ENCODE measurements at regions not wholly inside any gene's neighbourhood (a gene's known extent, or its start where the extent isn't known, plus 50 kb on each side); places are given as distances from the start of the nearest gene placed in this dataset.

DNA sequence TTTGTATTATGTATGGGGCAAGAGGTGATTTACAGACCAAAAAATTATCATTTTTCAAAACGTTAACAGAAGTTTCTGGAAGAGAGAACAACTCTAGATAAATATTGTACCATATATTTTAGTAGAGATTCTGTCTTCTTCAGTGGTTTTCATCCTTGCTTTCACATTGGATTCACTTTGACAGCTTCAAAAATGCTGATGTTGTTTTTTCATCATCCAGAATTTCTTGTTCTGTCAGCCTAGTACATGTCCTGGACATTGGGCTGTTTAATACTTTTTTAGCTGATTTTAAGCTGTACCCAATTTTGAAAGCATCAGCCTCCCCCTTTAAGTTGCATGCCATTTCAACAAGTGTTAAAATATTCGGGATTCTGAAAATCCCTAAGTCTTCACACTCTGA lies 711.3 kb upstream of the LRATD1 start:
- POLR2A ChIA-PET, result no interaction called here

GRCh38 chr2:13923823-13924222 lies 708.7 kb upstream of the LRATD1 start:
- ATAC-seq (no peak), DNase-seq (ENCODE audit: low spot score) (no peak)
- peaks cover 9% of the 10 kb centered on the region for H3K4me1 Mint-ChIP-seq
- no peak overlapping the region for H3K27ac Mint-ChIP-seq
- POLR2A ChIA-PET, result no interaction called here
- no peaks in the 10 kb centered on the region for H3K36me3 Mint-ChIP-seq
- no peak overlapping the region for H3K4me3 Mint-ChIP-seq
- CTCF ChIA-PET, result no interaction called here
- H3K27me3 Mint-ChIP-seq (ENCODE audit: low read depth), result no peaks in the 10 kb centered on the region
- peaks cover 25% of the 10 kb centered on the region for H3K9me3 Mint-ChIP-seq
- TF ChIP-seq CDX4 (CRISPR knock-in tag; IDR thresholded peaks at IDR 0.05; ENCODE audit: borderline replicate concordance), result no peak
- TF ChIP-seq, protein P1, sequence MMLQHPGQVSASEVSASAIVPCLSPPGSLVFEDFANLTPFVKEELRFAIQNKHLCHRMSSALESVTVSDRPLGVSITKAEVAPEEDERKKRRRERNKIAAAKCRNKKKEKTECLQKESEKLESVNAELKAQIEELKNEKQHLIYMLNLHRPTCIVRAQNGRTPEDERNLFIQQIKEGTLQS (CRISPR knock-in tag; conservative IDR thresholded peaks at IDR 0.05), result no peak
- TF ChIP-seq PREB (CRISPR knock-in tag; IDR thresholded peaks at IDR 0.05; ENCODE audit: borderline replicate concordance), result no peak
- TF ChIP-seq TP53 (CRISPR knock-in tag; IDR thresholded peaks at IDR 0.05), result no peak
- TF ChIP-seq GABPB1 (CRISPR knock-in tag; IDR thresholded peaks at IDR 0.05), result no peak
- no peak for TF ChIP-seq ZNF671 (CRISPR knock-in tag; IDR thresholded peaks at IDR 0.05)
- TF ChIP-seq FOXP1 (CRISPR knock-in tag; IDR thresholded peaks at IDR 0.05; ENCODE audit: borderline replicate concordance), result no peak
- TF ChIP-seq ZNF396 (CRISPR knock-in tag; IDR thresholded peaks at IDR 0.05; ENCODE audit: borderline replicate concordance), result no peak

More for the DNA sequence above, 711.3 kb upstream of the LRATD1 start:
- no peak for TF ChIP-seq ZNF263 (CRISPR knock-in tag; IDR thresholded peaks at IDR 0.05; ENCODE audit: low read depth)
- no peak for TF ChIP-seq PREB (CRISPR knock-in tag; IDR thresholded peaks at IDR 0.05; ENCODE audit: borderline replicate concordance)
- TF ChIP-seq ETV6 (CRISPR knock-in tag; IDR thresholded peaks at IDR 0.05), result no peak
- no peak for TF ChIP-seq KAT7 (CRISPR knock-in tag; IDR thresholded peaks at IDR 0.05; ENCODE audit: borderline replicate concordance)
- TF ChIP-seq, protein P2, sequence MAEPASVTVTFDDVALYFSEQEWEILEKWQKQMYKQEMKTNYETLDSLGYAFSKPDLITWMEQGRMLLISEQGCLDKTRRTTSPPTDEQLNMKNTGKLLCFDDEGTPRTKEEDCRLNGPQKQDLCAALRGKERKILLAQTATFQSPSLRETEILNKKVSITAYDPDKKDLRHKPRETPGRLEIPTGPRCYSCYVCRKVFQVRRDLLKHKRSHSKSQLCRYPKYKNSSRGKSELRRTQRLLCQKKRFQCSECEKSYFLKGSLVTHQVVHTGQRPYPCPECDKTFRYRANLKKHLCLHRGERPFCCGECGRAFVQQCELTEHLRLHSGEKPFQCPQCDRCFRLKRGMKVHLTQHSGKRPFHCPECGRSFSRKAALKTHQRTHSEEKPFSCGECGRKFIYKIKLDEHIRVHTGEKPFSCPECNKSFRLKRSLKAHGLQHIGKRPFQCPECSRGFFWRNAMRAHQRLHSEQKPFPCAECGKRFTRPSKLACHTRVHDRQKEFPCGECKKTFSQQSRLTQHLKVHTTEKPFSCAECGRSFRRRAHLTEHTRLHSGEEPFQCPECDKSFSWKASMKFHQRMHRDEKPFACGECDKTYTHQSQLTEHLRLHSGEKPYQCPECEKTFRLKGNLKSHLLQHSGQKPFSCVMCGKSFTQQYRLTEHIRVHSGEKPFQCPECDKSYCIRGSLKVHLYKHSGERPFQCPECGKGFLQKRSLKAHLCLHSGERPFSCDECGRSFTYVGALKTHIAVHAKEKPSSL (CRISPR knock-in tag; conservative IDR thresholded peaks at IDR 0.05), result no peak
- TF ChIP-seq, protein P3, sequence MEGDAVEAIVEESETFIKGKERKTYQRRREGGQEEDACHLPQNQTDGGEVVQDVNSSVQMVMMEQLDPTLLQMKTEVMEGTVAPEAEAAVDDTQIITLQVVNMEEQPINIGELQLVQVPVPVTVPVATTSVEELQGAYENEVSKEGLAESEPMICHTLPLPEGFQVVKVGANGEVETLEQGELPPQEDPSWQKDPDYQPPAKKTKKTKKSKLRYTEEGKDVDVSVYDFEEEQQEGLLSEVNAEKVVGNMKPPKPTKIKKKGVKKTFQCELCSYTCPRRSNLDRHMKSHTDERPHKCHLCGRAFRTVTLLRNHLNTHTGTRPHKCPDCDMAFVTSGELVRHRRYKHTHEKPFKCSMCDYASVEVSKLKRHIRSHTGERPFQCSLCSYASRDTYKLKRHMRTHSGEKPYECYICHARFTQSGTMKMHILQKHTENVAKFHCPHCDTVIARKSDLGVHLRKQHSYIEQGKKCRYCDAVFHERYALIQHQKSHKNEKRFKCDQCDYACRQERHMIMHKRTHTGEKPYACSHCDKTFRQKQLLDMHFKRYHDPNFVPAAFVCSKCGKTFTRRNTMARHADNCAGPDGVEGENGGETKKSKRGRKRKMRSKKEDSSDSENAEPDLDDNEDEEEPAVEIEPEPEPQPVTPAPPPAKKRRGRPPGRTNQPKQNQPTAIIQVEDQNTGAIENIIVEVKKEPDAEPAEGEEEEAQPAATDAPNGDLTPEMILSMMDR (IDR thresholded peaks at IDR 0.05), result no peak
- no peak for TF ChIP-seq ZNF138 (CRISPR knock-in tag; conservative IDR thresholded peaks at IDR 0.05)
- no peak for TF ChIP-seq SMAD3 (CRISPR knock-in tag; IDR thresholded peaks at IDR 0.05; ENCODE audit: borderline replicate concordance)
- TF ChIP-seq, protein P4, sequence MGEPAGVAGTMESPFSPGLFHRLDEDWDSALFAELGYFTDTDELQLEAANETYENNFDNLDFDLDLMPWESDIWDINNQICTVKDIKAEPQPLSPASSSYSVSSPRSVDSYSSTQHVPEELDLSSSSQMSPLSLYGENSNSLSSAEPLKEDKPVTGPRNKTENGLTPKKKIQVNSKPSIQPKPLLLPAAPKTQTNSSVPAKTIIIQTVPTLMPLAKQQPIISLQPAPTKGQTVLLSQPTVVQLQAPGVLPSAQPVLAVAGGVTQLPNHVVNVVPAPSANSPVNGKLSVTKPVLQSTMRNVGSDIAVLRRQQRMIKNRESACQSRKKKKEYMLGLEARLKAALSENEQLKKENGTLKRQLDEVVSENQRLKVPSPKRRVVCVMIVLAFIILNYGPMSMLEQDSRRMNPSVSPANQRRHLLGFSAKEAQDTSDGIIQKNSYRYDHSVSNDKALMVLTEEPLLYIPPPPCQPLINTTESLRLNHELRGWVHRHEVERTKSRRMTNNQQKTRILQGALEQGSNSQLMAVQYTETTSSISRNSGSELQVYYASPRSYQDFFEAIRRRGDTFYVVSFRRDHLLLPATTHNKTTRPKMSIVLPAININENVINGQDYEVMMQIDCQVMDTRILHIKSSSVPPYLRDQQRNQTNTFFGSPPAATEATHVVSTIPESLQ (CRISPR knock-in tag; IDR thresholded peaks at IDR 0.05), result no peak
- TF ChIP-seq NR2C2 (CRISPR knock-in tag; IDR thresholded peaks at IDR 0.05), result no peak
- no peak for TF ChIP-seq ZMAT4 (CRISPR knock-in tag; IDR thresholded peaks at IDR 0.05)
- TF ChIP-seq TP53 (CRISPR knock-in tag; IDR thresholded peaks at IDR 0.05), result no peak
- TF ChIP-seq CDX4 (CRISPR knock-in tag; IDR thresholded peaks at IDR 0.05; ENCODE audit: borderline replicate concordance), result no peak
- CTCF ChIA-PET, result no interaction called here
- Mint-ChIP-seq H3K9me3 (peaks cover 15% of the 10 kb centered on the region), H3K27ac (no peak overlapping the region), H3K4me3 (no peak overlapping the region), H3K4me1 (peaks cover 9% of the 10 kb centered on the region), H3K27me3 (ENCODE audit: low read depth) (no peaks in the 10 kb centered on the region), H3K36me3 (no peaks in the 10 kb centered on the region)
- ATAC-seq, result no peak
- DNase-seq (ENCODE audit: low spot score), result no peak

Data from WTC11 (cell line).